Mesothelial cell of epicardium (in vitro differentiated cells): ENCODE measurements at regions not wholly inside any gene's neighbourhood (a gene's known extent, or its start where the extent isn't known, plus 50 kb on each side); places are given as distances from the start of the nearest gene placed in this dataset.

Experiments used
- DNase-seq, 2 experiments: peaks; one replicate each; pipeline ENCODE4 v3.0.0; 2021; ENCODE audit warnings: low spot score in 2 of 2; ENCODE audit not compliant: unreplicated experiment in 2 of 2
- H3K27ac Mint-ChIP-seq: 2 replicates; pipeline ENCODE4 v1.8.0; 2021; ENCODE audit warnings: mixed read lengths
- H3K27me3 Mint-ChIP-seq: 2 replicates; pipeline ENCODE4 v1.8.0; 2021; ENCODE audit warnings: low read depth, mixed read lengths
- H3K36me3 Mint-ChIP-seq: 2 replicates; pipeline ENCODE4 v1.8.0; 2021; ENCODE audit warnings: mixed read lengths
- H3K4me1 Mint-ChIP-seq: 2 replicates; pipeline ENCODE4 v1.8.0; 2021; ENCODE audit warnings: mixed read lengths
- H3K4me3 Mint-ChIP-seq: 2 replicates; pipeline ENCODE4 v1.8.0; 2021; ENCODE audit warnings: mild to moderate bottlenecking, moderate library complexity, mixed read lengths
- H3K9me3 Mint-ChIP-seq: 2 replicates; pipeline ENCODE4 v1.8.0; 2021; ENCODE audit warnings: mixed read lengths
- TF ChIP-seq, protein P1 (sequence below): fragments of 200-600 bp; sonication (generic); IDR thresholded peaks from one replicate; pipeline ENCODE4 v1.5.0; 2021; ENCODE audit warnings: antibody characterized with exemption; ENCODE audit not compliant: unreplicated experiment

DNA sequence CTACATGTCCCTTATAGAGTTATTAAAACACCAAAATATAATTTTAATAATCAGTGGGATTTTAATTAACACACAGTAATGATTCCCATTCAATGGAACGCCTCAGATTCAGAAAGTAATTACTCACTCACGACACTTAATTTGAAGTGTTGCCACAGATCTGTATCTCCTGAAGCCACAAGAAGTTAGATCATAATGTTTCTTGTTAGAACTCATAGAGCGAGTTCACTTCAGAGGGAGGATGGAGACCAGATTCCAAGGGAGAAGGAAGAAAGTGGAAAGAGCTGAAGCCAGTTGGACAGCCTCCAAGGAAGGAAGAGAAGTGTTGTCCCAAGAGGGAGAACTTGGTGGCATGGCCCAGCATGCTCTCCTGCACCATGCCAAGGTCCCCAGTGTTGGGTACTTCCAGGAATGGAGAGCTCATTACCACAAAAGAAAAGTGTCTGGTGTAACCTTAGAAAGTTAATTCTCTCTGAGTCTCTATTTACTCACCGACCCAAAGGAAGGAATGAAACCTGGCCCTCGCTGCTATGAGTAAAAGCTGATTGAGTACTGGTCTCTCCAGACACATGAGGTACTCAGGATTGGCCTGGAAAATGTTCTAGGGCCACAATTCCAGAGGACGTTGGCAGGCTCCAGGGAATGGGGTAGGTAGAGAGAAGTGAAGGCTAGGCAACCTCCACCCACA, 305.4 kb downstream of the BCL11B start:
- DNase-seq, result no peak
- Mint-ChIP-seq H3K4me3 (no peak overlapping the region), H3K27me3 (peaks cover 44% of the 10 kb centered on the region), H3K9me3 (peaks cover 6% of the 10 kb centered on the region), H3K36me3 (no peaks in the 10 kb centered on the region), H3K4me1 (peaks cover 4% of the 10 kb centered on the region), H3K27ac (no peak overlapping the region)
- TF ChIP-seq, protein P1, sequence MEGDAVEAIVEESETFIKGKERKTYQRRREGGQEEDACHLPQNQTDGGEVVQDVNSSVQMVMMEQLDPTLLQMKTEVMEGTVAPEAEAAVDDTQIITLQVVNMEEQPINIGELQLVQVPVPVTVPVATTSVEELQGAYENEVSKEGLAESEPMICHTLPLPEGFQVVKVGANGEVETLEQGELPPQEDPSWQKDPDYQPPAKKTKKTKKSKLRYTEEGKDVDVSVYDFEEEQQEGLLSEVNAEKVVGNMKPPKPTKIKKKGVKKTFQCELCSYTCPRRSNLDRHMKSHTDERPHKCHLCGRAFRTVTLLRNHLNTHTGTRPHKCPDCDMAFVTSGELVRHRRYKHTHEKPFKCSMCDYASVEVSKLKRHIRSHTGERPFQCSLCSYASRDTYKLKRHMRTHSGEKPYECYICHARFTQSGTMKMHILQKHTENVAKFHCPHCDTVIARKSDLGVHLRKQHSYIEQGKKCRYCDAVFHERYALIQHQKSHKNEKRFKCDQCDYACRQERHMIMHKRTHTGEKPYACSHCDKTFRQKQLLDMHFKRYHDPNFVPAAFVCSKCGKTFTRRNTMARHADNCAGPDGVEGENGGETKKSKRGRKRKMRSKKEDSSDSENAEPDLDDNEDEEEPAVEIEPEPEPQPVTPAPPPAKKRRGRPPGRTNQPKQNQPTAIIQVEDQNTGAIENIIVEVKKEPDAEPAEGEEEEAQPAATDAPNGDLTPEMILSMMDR, result no peak

DNA sequence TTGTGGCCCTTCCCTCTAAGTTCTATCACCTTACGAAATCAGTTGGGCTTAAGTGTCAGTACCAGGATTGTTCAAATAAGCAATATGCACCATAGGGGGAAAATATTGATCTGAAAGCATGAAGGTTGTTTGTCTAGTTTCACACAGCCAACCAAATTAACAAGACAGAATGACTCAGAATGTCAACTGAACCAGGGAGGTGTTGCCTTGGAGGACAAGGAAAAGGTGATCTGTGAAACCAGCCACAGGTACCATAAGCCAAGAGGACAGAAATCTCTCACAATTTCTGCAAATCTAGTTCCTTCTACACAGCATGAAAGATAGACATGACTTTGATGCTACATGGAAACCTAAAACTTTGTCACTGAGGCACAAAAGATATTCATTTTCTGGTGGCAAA, 297.9 kb downstream of the BCL11B start:
- no peak overlapping the region for H3K27ac Mint-ChIP-seq
- peaks cover 2% of the 10 kb centered on the region for H3K36me3 Mint-ChIP-seq
- no peak overlapping the region for H3K4me3 Mint-ChIP-seq
- peaks cover 12% of the 10 kb centered on the region for H3K9me3 Mint-ChIP-seq
- TF ChIP-seq, protein P1, result no peak
- no peak for DNase-seq
- H3K4me1 Mint-ChIP-seq, result peaks cover 12% of the 10 kb centered on the region
- H3K27me3 Mint-ChIP-seq, result peaks cover 2% of the 10 kb centered on the region

DNA sequence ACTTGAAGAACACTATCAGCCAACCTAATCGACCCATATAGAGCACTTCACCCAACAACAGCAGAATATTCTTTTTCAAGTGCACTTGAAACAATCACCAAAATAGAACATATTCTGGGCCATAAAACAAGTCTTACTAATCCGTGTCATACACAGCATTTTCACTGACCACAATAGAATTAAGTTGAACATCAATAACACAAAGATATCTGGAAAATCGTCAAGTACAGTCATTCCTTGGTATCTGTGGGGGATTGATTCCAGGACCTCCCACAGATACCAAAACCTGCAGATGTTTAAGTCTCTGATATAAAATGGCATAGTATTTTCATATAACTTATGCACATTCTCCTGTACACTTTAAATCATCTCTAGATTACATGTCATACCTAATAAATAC, 295.7 kb downstream of the BCL11B start:
- Mint-ChIP-seq H3K27me3 (no peaks in the 10 kb centered on the region), H3K36me3 (peaks cover 2% of the 10 kb centered on the region), H3K4me1 (peaks cover 12% of the 10 kb centered on the region), H3K4me3 (no peak overlapping the region), H3K9me3 (peaks cover 20% of the 10 kb centered on the region), H3K27ac (no peak overlapping the region)
- TF ChIP-seq, protein P1, result no peak
- no peak for DNase-seq

DNA sequence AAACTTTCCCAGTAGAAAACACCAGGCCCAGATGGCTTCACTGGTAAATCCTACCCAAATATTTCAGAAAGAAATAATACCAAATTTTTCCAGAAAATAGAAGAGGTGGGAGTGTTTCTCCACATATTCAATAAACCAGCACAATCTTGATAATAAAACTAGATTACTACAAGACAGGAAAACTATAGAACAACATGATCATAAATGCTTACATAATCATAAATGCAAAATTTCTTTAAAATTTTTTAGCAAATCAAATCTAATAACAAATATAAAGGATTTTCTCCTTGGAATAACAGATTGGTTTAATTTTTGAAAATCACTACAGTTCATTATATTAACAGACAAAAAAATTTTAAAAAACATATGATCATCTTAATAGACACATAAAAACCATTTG, 294.5 kb downstream of the BCL11B start:
- H3K27me3 Mint-ChIP-seq, result no peaks in the 10 kb centered on the region

DNA sequence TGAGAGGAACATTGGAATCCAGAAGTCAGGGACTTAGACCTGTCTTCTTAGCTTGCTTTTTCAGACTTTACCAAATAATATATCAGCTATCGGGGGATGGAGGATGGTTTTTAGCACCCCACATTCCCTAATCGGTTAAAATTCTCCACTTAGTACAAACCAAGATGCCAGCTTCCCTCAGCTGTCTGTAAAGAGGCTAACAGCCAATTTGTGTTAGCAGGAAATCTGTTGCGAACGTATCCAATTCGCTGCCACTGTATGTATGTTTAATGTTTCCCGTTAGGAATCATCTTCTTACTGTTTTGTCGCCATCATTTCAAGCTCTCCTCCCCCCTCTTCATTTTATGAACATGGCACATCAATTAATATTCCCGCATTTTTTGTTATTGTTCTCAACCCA, 289.0 kb downstream of the BCL11B start:
- peaks cover 2% of the 10 kb centered on the region for H3K36me3 Mint-ChIP-seq
- no peak overlapping the region for H3K4me3 Mint-ChIP-seq
- peaks cover 2% of the 10 kb centered on the region for H3K27me3 Mint-ChIP-seq
- peaks cover 16% of the 10 kb centered on the region for H3K9me3 Mint-ChIP-seq
- H3K27ac Mint-ChIP-seq, result no peak overlapping the region
- TF ChIP-seq, protein P1, result no peak
- H3K4me1 Mint-ChIP-seq, result no peaks in the 10 kb centered on the region
- DNase-seq, result no peak

More for the DNA sequence above, 294.5 kb downstream of the BCL11B start:
- peaks cover 20% of the 10 kb centered on the region for H3K9me3 Mint-ChIP-seq
- no peak overlapping the region for H3K4me3 Mint-ChIP-seq
- H3K36me3 Mint-ChIP-seq, result peaks cover 2% of the 10 kb centered on the region
- no peak for DNase-seq
- peaks cover 12% of the 10 kb centered on the region for H3K4me1 Mint-ChIP-seq
- TF ChIP-seq, protein P1, result no peak
- H3K27ac Mint-ChIP-seq, result no peak overlapping the region
